HL-60 (cell line): ENCODE measurements at regions not wholly inside any gene's neighbourhood (a gene's known extent, or its start where the extent isn't known, plus 50 kb on each side); places are given as distances from the start of the nearest gene placed in this dataset.

ENCODE experiments used
- CTCF ChIP-seq: IDR thresholded peaks from one replicate; pipeline ENCODE4 v1.5.1; 2011; ENCODE audit warnings: low read length, control low read depth, inconsistent platforms; ENCODE audit not compliant: insufficient read depth
- POLR2AphosphoS5 ChIP-seq: IDR thresholded peaks from 2 replicates; pipeline ENCODE4 v1.6.1; 2012; ENCODE audit warnings: low read depth
- REST ChIP-seq: IDR thresholded peaks from 2 replicates; pipeline ENCODE4 v1.6.1; 2012; ENCODE audit warnings: low read depth; ENCODE audit not compliant: insufficient replicate concordance

- TF ChIP-seq CTCF (no peak), POLR2AphosphoS5 (no peak), REST (no peak)
These were observed 202.5 kb downstream of the NUFIP1 start for GRCh38 chr13:44786756-44787155.
